ENCODE measurements at regions not wholly inside any gene's neighbourhood (a gene's known extent, or its start where the extent isn't known, plus 50 kb on each side); places are given as distances from the start of the nearest gene placed in this dataset.

- H3K4me3 Mint-ChIP-seq, result no peak overlapping the region
- Histone ChIP-seq H3K27me3 (ENCODE audit: control insufficient read depth in 2 of 2, insufficient read depth in 2 of 2, low read length in 2 of 2) (no peaks in the 10 kb centered on the region), H3K9ac (ENCODE audit: insufficient read depth, low read length, poor library complexity, severe bottlenecking) (no peak overlapping the region), H3K9me3 (replicated peaks in 1 of 2; ENCODE audit: control insufficient read depth in 1 of 2, insufficient read depth in 1 of 2, low read length in 2 of 2) (peaks cover 0 to 3% of the 10 kb centered on the region in 2 donors), H2AFZ (ENCODE audit: insufficient read depth, low read depth, low read length, poor library complexity, severe bottlenecking) (no peak overlapping the region), H3K4me2 (replicated peaks; ENCODE audit: extremely low read depth, low read length, poor library complexity, severe bottlenecking) (no peak overlapping the region), H3K79me2 (ENCODE audit: insufficient read depth, low read length) (no peaks in the 10 kb centered on the region), H4K20me1 (ENCODE audit: insufficient read depth, low read length) (no peaks in the 10 kb centered on the region), H3K27ac (ENCODE audit: low read depth in 1 of 2, low read length in 2 of 2) (no peak overlapping the region), H3K4me1 (ENCODE audit: control insufficient read depth in 1 of 2, insufficient read depth in 2 of 2, low read length in 2 of 2) (no peaks in the 10 kb centered on the region), H3K36me3 (replicated peaks in 1 of 2; ENCODE audit: control insufficient read depth in 1 of 2, insufficient read depth in 2 of 2, low read length in 2 of 2) (no peaks in the 10 kb centered on the region), H3K4me3 (replicated peaks in 1 of 3; ENCODE audit: low read depth in 2 of 3, low read length in 3 of 3) (no peak overlapping the region)
- intact Hi-C loops (cut with micrococcal nuclease), result no loop called here
- H3K27ac Mint-ChIP-seq, result no peak overlapping the region
- 94% methylated on average over 8 of the region's 9 CpGs for WGBS (ENCODE audit: insufficient coverage)
- DNase-seq, result no peak
- no peaks in the 10 kb centered on the region for H3K27me3 Mint-ChIP-seq (ENCODE audit: low read depth in 3 of 3)
- TF ChIP-seq CTCF (IDR thresholded peaks at IDR 0.05), result no peak
- H3K9me3 Mint-ChIP-seq, result peaks cover 0 to 11% (median 3%) of the 10 kb centered on the region in 7 donors
- H3K36me3 Mint-ChIP-seq, result no peaks in the 10 kb centered on the region
- H3K4me1 Mint-ChIP-seq, result no peaks in the 10 kb centered on the region
Measured at GRCh38 chr7:125033506-125033905, 103.9 kb upstream of the POT1 start.

GRCh38 chr7:125032943-125033342 lies 103.3 kb upstream of the POT1 start:
- Mint-ChIP-seq H3K27me3 (ENCODE audit: low read depth in 3 of 3) (no peaks in the 10 kb centered on the region), H3K9me3 (peaks cover 0 to 11% (median 3%) of the 10 kb centered on the region in 7 donors), H3K36me3 (no peaks in the 10 kb centered on the region), H3K27ac (no peak overlapping the region), H3K4me1 (no peaks in the 10 kb centered on the region), H3K4me3 (no peak overlapping the region)
- H3K36me3 ChIP-seq (replicated peaks in 1 of 2; ENCODE audit: control insufficient read depth in 1 of 2, insufficient read depth in 2 of 2, low read length in 2 of 2), result no peaks in the 10 kb centered on the region
- H3K9ac ChIP-seq (ENCODE audit: insufficient read depth, low read length, poor library complexity, severe bottlenecking), result no peak overlapping the region
- no peak overlapping the region for H3K4me2 ChIP-seq (replicated peaks; ENCODE audit: extremely low read depth, low read length, poor library complexity, severe bottlenecking)
- intact Hi-C loops (cut with micrococcal nuclease), result no loop called here
- no peak overlapping the region for H3K27ac ChIP-seq (ENCODE audit: low read depth in 1 of 2, low read length in 2 of 2)
- WGBS (ENCODE audit: insufficient coverage), result no CpG with 5 or more reads among the region's 4 CpGs
- peaks cover 0 to 3% of the 10 kb centered on the region in 2 donors for H3K9me3 ChIP-seq (replicated peaks in 1 of 2; ENCODE audit: control insufficient read depth in 1 of 2, insufficient read depth in 1 of 2, low read length in 2 of 2)
- TF ChIP-seq CTCF (IDR thresholded peaks at IDR 0.05), result no peak
- no peak for DNase-seq
- H3K4me3 ChIP-seq (replicated peaks in 1 of 3; ENCODE audit: low read depth in 2 of 3, low read length in 3 of 3), result no peak overlapping the region
- no peaks in the 10 kb centered on the region for H3K4me1 ChIP-seq (ENCODE audit: control insufficient read depth in 1 of 2, insufficient read depth in 2 of 2, low read length in 2 of 2)
- H3K27me3 ChIP-seq (ENCODE audit: control insufficient read depth in 2 of 2, insufficient read depth in 2 of 2, low read length in 2 of 2), result no peaks in the 10 kb centered on the region
- H4K20me1 ChIP-seq (ENCODE audit: insufficient read depth, low read length), result no peaks in the 10 kb centered on the region
- no peak overlapping the region for H2AFZ ChIP-seq (ENCODE audit: insufficient read depth, low read depth, low read length, poor library complexity, severe bottlenecking)
- no peaks in the 10 kb centered on the region for H3K79me2 ChIP-seq (ENCODE audit: insufficient read depth, low read length)

Data from CD14-positive monocyte (primary cell).